Frontal cortex (tissue), 3 donors: ENCODE measurements at regions not wholly inside any gene's neighbourhood (a gene's known extent, or its start where the extent isn't known, plus 50 kb on each side); places are given as distances from the start of the nearest gene placed in this dataset.

Experiments
- DNase-seq, 2 donors: peaks; one replicate each; pipeline ENCODE4 v3.0.0; 2012; ENCODE audit warnings: low spot score in 2 of 2
- FAIRE-seq: peaks from 2 replicates; lab custom pipeline; 2012; peaks lifted over from hg19 to GRCh38; lab: Jason Lieb, UNC
- donor health status: control.
- donor health status: control.
- donor health status: control.

DNA sequence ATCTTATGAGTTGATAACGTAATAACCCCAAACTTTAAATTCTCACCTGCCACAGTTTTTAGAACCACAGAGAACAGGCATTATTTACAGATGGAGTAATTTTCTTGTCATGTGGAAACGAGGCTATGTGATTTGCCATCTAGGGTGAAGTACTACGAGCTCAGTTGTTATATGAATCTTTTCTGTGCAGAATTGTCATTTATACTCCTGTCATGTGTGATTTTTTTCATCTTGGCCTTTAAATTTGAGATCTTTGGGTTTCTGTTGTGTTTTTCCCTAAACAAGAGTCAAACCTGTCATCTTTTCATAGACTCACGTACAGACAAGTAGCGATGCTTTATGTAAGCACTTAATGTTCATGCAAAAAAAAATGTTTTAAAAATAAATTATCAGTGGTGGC, 153.7 kb upstream of the TAC1 start:
- no peak for DNase-seq

DNA sequence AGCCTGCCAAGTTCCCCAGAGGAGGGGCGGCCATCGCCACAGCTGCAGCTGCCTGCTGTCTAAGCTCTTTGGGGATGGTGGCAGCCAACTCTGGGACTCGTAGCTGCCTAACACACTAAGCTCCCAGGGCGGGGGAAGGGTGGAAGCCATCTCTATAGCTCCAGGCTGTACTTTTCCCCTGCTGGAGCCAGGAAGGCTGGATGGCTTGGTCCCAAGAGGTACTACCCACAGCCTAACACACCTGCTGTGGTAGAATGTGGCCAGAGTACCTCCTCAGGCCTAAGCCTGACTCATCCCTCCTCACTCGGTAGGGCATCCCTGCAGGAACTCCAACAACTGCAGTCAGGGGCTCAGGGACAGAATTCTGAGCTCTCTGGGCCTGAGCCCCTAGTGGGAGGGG, 151.7 kb upstream of the TAC1 start:
- no peak for DNase-seq
- no peak for FAIRE-seq

More for the DNA sequence above, 153.7 kb upstream of the TAC1 start:
- FAIRE-seq = no peak

DNA sequence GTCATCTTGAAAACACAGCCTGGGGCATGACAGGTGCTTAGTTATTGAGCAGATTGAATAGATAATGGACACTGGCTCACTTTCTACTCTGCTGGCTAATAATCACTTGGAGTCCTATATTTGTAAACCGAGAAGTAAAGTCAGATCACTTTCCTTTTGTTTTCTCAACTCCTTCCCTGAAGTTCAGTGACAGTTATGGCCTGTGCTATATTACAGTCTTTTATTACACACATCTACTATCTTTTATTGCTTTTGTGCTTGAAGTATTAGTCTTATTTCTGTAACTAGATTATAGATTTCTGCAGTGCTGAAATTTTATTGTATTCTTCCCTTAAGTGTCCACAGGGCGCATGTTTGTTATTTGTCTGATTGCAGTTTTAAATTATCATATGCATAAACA, 136.4 kb upstream of the TAC1 start:
- FAIRE-seq (no peak), DNase-seq (no peak)

DNA sequence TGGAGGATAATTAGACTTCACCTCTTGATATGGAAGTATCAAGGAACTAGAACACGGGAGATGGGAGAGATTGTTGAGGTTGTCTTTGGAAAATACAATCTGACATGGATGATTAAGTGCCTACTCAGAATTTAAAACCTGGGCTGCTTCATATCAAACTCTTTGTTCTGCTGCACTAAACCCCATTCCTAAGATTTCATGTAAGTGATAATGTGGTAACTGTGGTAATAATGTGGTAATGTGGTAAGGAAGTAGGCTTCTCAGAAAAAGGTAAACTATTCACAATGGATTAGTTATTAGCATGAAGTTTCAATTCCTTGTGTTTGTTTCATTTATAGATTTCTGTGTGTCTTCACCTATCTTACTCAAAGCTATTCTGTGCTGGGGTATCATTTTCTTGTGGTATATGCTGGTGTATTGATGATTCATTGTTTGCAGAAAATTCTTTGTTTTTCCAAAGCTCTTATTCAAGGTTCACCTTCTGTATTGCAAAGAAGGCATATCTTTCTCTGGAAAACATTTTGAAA, 129.9 kb upstream of the TAC1 start:
- no peak for FAIRE-seq

DNA sequence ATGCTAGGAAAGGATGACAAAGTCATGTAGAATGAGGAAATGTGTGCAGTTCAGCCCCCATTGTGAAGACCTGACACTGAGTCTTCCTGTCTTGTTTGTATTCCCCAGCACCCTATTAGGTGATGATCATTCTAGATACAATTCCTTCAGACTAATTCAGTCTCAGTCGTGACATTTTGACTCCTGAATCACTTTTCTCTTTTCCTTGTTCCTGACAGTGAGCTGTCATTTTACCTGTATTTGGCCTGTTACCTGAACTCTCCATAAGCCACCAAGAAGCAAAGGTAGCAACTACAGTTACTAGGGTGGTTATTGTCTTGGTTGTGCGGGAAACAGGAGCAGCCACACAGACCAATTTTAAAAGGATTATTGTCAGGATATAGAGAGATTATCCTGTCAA, 111.4 kb upstream of the TAC1 start:
- DNase-seq (no peak), FAIRE-seq (no peak)

More for the DNA sequence above, 129.9 kb upstream of the TAC1 start:
- DNase-seq = no peak

DNA sequence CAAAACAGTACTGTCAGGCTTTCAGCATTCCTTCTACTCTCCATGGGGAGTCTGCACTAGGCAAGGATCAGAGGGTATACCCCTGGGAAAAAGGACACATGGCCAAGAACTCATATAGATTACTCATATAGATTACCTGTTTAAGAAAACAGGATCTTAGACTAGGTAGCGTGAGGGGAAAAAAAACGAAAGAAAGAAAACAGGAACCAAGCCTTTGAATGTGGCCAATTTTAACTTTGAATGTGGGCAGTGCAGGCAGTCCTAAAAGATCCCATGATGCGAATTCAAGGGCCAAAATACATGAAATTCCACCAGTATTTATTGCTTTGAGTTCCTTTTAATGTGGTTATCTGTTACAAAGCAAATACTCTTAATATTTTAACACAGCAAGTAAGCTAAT, 108.6 kb upstream of the TAC1 start:
- FAIRE-seq (no peak), DNase-seq (no peak)

DNA sequence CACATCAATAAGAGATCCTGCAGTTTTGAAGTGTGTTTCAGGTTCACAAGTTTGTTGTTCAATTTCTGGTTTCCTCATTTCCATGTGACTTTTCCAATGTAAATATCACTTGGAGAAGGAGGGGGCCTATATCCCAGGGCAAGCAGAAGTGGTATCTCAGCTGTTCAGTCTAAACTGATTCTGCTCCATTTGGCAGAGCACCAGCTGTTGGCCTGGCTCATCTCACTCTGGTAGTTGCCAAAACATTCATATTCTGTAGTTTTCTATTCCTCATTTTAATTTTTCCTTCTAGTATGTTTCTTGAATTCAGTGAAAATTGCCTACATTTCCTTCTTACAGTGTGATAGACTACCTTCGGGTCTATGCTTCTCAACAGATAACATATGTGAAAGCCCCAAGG, 101.8 kb upstream of the TAC1 start:
- DNase-seq = no peak
- FAIRE-seq = no peak

DNA sequence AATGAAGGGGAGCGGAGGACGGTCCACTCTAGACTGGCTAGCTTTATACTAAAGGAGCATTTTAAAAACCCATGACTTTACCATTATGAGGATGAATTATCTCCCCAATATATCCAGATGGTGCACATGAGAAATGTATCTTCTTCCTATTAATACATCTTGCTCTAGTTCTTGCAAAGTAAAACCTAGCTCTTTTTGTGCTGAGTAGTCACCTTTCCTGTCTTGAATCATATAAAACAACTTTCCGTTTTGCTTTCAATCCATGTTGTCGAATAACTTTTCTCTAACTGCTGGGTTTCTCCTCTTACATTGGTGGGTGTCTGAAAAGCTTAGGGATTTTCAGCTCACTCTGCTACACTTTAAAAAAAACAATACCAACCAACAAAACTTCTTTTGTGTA, 96.3 kb upstream of the TAC1 start:
- FAIRE-seq = no peak

DNA sequence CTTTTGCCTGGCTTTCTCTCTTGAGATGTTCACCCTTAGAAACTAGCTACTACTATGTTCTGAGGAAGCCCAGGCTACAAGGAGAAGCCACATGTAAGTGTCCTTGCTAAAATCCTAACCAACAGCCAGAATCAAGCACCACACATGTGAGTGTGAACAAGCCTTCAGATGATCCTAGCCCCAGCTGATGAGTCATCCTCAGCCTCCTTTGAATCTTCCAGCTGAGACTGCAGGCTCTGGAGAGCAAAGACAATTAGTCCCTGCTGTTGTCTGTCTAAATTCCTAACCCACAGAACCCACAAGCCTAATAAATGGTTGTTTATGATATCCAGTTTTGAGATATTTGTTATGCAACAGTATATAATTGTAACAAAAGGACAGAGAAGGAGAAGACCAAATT, 92.8 kb upstream of the TAC1 start:
- DNase-seq = no peak
- FAIRE-seq = no peak

More for the DNA sequence above, 96.3 kb upstream of the TAC1 start:
- DNase-seq = no peak

DNA sequence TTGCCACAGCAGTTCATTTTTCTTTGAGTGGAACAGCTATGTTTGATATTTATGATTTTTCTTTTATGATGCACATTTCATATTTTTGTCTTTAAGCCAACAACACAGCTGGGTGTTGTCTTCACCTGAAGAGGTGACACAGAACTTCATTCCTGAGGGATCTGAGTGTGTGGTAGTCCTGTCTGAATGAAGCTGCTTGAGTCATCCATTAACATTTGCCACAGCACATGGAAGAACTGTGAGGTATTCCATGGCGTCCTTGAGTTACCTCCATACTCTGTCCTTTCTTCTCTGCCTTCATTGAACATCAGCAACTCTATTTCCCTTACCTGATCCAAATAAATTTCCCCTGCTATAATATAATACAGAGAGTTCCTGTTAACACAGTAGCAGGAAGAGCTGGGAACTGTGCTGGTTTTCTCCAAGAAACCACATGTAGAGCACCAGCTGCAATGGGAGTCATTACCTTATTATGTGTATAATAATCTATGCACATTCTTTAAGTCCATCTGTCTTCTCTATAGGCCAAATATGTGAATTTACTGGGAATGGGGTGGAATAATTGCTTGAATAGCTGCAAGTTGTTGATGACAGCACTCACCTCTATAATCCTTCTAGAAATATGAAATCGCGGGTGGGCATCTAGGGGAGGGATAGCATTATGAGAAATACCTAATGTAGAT, 72.4 kb upstream of the TAC1 start:
- no peak for DNase-seq
- no peak for FAIRE-seq

DNA sequence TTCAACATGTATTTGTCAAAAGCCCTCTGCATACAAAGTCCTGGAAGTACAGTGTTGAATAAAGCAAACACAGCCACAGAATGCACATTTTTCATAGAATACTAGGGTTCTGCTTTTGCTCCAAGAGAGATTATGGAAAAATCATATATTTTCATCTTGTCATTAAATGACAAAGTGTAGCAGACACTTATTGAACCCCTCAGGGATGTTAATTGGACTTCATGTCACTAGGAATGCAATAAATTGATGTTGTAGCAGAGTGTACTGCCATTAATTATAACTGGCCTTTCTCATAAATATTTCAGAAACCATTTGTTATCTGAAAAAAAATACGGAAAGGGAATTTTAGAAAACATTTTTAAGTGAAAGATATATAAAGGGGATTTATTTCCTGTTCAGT, 64.5 kb upstream of the TAC1 start:
- FAIRE-seq (no peak), DNase-seq (no peak)

DNA sequence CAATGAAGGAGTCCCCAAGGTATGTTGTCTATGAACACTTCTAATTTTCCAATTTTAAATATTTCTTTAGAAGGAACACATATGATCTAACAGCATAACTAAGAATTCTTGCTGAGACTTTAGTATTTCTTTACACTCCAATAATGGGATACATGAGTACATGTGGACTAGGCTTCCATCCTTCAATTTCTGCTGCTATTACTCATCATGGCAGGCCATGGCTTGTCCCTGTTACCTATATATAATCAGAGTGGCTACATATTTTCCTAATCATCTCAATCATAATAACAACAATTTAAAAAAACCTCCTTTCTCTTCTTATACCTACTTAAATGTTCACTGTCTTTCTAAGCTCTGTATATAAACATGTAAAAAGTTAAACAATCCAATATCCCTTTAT, 60.3 kb upstream of the TAC1 start:
- no peak for FAIRE-seq

DNA sequence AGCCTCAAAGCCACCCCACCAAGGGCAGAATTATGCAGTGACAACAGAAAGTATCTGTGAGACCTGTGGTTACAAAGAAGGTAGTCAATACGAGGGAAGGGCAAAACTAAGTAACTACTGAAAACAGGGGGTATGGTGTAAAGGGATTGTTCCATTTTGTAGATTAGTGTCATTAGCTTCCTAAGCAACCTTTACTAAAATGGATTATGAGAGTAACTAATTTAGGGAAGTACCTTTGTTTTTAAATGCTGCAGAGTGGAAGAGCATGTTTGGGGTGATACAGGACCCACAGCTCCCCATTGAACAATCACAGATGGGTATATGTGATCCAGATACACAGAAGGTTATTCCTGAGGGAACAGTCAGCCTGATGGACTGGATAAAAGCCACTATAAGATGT, 51.3 kb upstream of the TAC1 start:
- DNase-seq = no peak
- no peak for FAIRE-seq

More for the DNA sequence above, 60.3 kb upstream of the TAC1 start:
- no peak for DNase-seq
